HL-60 (cell line): ENCODE measurements at regions not wholly inside any gene's neighbourhood (a gene's known extent, or its start where the extent isn't known, plus 50 kb on each side); places are given as distances from the start of the nearest gene placed in this dataset.

Experiments used
- POLR2AphosphoS5 ChIP-seq: IDR thresholded peaks from 2 replicates; pipeline ENCODE4 v1.6.1; 2012; ENCODE audit warnings: low read depth
- SPI1 ChIP-seq: IDR thresholded peaks from 2 replicates; pipeline ENCODE4 v1.6.1; 2012; ENCODE audit warnings: low read depth, mild to moderate bottlenecking, borderline replicate concordance
- TF ChIP-seq, protein P1 (sequence below): IDR thresholded peaks from one replicate; pipeline ENCODE4 v1.5.1; 2011; ENCODE audit warnings: low read length, control low read depth, inconsistent platforms; ENCODE audit not compliant: insufficient read depth

DNA sequence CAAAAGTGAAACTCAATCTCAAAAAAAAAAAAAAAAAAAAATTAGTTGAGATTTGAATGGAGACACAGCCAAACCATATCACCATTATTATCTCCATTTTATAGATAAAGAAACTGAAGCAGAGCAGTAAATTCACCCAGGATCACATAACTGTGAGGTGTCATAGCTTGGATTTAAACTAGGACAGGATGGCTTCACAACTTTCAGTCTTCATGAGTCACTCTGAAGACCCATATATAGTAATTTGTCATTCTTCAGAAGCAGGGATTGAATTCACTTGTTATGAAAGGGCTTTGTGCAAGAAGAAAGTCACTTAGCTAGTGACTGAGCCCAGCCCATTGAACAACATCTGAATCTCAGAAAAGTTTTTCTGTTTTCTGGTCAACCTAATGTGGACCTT lies 60.5 kb upstream of the LRIG1 start:
- TF ChIP-seq, protein P1, sequence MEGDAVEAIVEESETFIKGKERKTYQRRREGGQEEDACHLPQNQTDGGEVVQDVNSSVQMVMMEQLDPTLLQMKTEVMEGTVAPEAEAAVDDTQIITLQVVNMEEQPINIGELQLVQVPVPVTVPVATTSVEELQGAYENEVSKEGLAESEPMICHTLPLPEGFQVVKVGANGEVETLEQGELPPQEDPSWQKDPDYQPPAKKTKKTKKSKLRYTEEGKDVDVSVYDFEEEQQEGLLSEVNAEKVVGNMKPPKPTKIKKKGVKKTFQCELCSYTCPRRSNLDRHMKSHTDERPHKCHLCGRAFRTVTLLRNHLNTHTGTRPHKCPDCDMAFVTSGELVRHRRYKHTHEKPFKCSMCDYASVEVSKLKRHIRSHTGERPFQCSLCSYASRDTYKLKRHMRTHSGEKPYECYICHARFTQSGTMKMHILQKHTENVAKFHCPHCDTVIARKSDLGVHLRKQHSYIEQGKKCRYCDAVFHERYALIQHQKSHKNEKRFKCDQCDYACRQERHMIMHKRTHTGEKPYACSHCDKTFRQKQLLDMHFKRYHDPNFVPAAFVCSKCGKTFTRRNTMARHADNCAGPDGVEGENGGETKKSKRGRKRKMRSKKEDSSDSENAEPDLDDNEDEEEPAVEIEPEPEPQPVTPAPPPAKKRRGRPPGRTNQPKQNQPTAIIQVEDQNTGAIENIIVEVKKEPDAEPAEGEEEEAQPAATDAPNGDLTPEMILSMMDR: no peak
- TF ChIP-seq SPI1 (no peak), POLR2AphosphoS5 (no peak)
